ENCODE measurements at regions not wholly inside any gene's neighbourhood (a gene's known extent, or its start where the extent isn't known, plus 50 kb on each side); places are given as distances from the start of the nearest gene placed in this dataset.
"Not testable (repeated sequence)": the region's sequence is repeated elsewhere in the genome, so short reads cannot be mapped to it uniquely, and the experiment has no call there.

DNA sequence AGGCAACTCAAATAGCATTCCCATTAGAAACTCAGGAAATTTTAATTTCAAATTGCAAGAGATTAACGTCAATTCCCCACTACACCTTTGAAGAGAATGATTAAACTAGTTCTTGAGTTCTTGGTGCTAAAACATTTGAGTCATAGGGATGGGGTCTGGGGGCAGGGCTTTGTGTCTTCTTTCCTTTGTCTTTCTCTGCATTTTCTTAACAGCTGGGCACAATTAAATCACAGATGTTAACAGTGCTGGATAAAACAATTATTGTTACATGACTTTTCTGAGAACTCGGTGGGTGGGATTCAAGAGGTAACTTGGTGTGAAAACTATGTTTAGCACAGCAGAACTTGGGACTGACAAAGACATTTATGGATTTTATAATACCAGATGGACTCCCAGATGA is 351.9 kb upstream of the TNC start:
- H3K9ac ChIP-seq (ENCODE audit: low read depth, low read length) = no peak overlapping the region
- no peaks in the 10 kb centered on the region for H3K36me3 ChIP-seq (ENCODE audit: control insufficient read depth, insufficient read depth, low read length)
- no peaks in the 10 kb centered on the region for H3K27me3 ChIP-seq (ENCODE audit: control insufficient read depth, insufficient read depth, low read length)
- H3K4me3 ChIP-seq (ENCODE audit: low read depth, low read length) = no peak overlapping the region
- H3K4me1 ChIP-seq (ENCODE audit: control insufficient read depth, insufficient read depth, low read length) = peaks cover 36% of the 10 kb centered on the region
- H3K27ac ChIP-seq (ENCODE audit: low read depth, low read length) = peak overlapping the region; percentile 31
- H3K9me3 ChIP-seq (ENCODE audit: control insufficient read depth, insufficient read depth, low read length) = peaks cover 4% of the 10 kb centered on the region; the same call in 1 of the 2 replicates

DNA sequence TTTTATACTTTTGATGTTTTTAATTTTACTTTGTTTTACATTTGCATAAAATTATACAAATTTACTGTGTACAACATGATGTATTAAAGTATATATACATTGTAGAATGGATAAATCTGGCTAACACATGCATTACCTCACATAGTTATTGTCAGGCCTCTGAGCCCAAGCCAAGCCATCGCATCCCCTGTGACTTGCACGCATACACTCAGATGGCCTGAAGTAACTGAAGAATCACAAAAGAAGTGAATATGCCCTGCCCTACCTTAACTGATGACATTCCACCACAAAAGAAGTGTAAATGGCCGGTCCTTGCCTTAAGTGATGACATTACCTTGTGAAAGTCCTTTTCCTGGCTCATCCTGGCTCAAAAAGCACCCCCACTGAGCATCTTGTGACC is 355.1 kb upstream of the TNC start:
- H3K9ac ChIP-seq (ENCODE audit: low read depth, low read length) = peak overlapping the region; percentile 64
- not testable (repeated sequence) for H3K27me3 ChIP-seq (ENCODE audit: control insufficient read depth, insufficient read depth, low read length); H3K9me3 ChIP-seq (ENCODE audit: control insufficient read depth, insufficient read depth, low read length); H3K36me3 ChIP-seq (ENCODE audit: control insufficient read depth, insufficient read depth, low read length)
- H3K4me3 ChIP-seq (ENCODE audit: low read depth, low read length) = peak overlapping the region; percentile 71
- peak overlapping the region; percentile 77 for H3K27ac ChIP-seq (ENCODE audit: low read depth, low read length)
- H3K4me1 ChIP-seq (ENCODE audit: control insufficient read depth, insufficient read depth, low read length) = peaks cover 36% of the 10 kb centered on the region

DNA sequence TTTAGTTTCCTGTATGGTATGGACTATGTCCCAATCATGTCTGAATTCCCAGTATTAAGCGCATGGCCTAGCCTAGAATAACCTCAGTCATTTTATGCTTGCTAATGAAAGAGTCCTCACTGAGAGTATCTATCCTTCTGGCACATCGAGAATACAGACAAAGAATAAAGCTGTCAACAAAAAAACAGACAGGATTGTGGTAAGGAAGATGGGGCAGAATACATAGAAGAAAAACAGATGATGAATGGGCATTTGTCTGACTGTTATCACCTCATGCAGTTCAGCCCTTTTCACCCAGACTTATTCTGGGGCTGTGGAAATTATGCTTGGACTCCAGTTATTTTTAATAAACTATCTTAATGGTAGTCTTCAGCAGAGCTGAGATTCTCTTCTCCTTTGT is 363.8 kb upstream of the TNC start:
- Histone ChIP-seq H3K27ac (ENCODE audit: low read depth, low read length) (no peak overlapping the region), H3K9me3 (ENCODE audit: control insufficient read depth, insufficient read depth, low read length) (no peaks in the 10 kb centered on the region), H3K4me1 (ENCODE audit: control insufficient read depth, insufficient read depth, low read length) (peaks cover 30% of the 10 kb centered on the region), H3K9ac (ENCODE audit: low read depth, low read length) (no peak overlapping the region), H3K27me3 (ENCODE audit: control insufficient read depth, insufficient read depth, low read length) (no peaks in the 10 kb centered on the region), H3K4me3 (ENCODE audit: low read depth, low read length) (no peak overlapping the region), H3K36me3 (ENCODE audit: control insufficient read depth, insufficient read depth, low read length) (peaks cover 49% of the 10 kb centered on the region)

DNA sequence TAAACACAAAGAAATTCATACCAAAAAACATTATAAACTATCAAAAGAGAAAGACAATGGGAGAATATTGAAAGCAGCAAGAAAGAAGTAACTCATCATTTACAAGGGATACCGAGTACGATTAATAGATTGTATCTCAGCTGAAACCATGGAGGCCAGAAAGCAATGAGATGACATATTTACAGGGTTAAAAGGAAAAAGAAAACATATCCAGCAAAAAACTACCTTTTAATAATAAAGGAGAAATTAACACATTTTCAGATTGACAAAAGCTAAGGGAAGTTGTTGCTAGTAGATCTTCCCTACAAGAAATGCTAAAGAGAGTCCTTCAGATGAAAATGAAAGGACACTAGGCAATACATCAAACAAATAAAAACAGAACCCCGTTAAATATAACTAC is 364.8 kb upstream of the TNC start:
- no peaks in the 10 kb centered on the region for H3K27me3 ChIP-seq (ENCODE audit: control insufficient read depth, insufficient read depth, low read length)
- no peak overlapping the region for H3K27ac ChIP-seq (ENCODE audit: low read depth, low read length)
- H3K36me3 ChIP-seq (ENCODE audit: control insufficient read depth, insufficient read depth, low read length) = peaks cover 44% of the 10 kb centered on the region
- no peak overlapping the region for H3K9ac ChIP-seq (ENCODE audit: low read depth, low read length)
- H3K4me3 ChIP-seq (ENCODE audit: low read depth, low read length) = no peak overlapping the region
- no peaks in the 10 kb centered on the region for H3K9me3 ChIP-seq (ENCODE audit: control insufficient read depth, insufficient read depth, low read length)
- peaks cover 30% of the 10 kb centered on the region for H3K4me1 ChIP-seq (ENCODE audit: control insufficient read depth, insufficient read depth, low read length)

DNA sequence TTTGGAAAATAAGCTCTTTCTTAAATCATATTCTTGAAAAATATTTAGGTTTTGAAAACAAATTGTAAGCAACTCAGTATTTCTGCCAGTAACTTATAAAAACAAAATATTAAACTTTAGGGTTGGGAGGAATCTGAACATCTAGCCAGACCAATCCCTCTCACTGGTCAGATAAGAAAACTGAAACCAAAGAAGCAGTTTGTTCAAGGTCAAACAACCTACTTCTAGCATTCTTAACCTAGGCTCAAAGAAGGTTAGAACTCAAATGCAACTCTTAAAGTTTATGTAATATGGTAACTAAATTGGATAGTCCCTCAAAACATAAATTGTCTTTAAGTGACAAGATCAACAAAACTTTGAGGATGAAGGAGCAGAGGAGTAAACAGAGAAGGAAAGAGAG is 374.9 kb upstream of the TNC start:
- peaks cover 4% of the 10 kb centered on the region; the same call in 1 of the 2 replicates for H3K4me1 ChIP-seq (ENCODE audit: control insufficient read depth, insufficient read depth, low read length)
- H3K27ac ChIP-seq (ENCODE audit: low read depth, low read length) = no peak overlapping the region
- H3K36me3 ChIP-seq (ENCODE audit: control insufficient read depth, insufficient read depth, low read length) = peaks cover 13% of the 10 kb centered on the region
- no peak overlapping the region for H3K4me3 ChIP-seq (ENCODE audit: low read depth, low read length)
- no peaks in the 10 kb centered on the region for H3K27me3 ChIP-seq (ENCODE audit: control insufficient read depth, insufficient read depth, low read length)
- no peaks in the 10 kb centered on the region for H3K9me3 ChIP-seq (ENCODE audit: control insufficient read depth, insufficient read depth, low read length)
- H3K9ac ChIP-seq (ENCODE audit: low read depth, low read length) = no peak overlapping the region

DNA sequence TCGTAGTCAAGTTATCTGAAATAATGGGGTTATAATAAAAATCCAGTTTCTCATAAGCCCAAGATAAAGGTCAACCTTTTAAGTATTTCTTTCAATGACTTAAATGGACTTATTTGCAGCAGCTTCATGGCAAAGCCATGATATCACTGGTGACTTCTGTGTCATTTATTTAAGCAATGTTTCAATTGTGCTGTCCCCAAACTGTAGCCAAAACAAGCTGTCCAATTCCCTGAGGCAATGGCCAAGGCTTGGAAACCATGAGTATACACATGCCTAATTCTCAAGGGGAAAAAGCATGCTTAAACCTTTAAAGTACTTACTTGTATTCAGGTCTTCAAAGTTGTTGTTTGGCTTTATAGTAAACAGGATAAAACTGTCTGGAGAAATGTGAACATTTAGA is 376.4 kb upstream of the TNC start:
- Histone ChIP-seq H3K9ac (ENCODE audit: low read depth, low read length) (no peak overlapping the region), H3K27ac (ENCODE audit: low read depth, low read length) (no peak overlapping the region), H3K4me1 (ENCODE audit: control insufficient read depth, insufficient read depth, low read length) (peaks cover 4% of the 10 kb centered on the region; the same call in 1 of the 2 replicates), H3K27me3 (ENCODE audit: control insufficient read depth, insufficient read depth, low read length) (no peaks in the 10 kb centered on the region), H3K4me3 (ENCODE audit: low read depth, low read length) (no peak overlapping the region), H3K36me3 (ENCODE audit: control insufficient read depth, insufficient read depth, low read length) (peaks cover 23% of the 10 kb centered on the region), H3K9me3 (ENCODE audit: control insufficient read depth, insufficient read depth, low read length) (no peaks in the 10 kb centered on the region)

DNA sequence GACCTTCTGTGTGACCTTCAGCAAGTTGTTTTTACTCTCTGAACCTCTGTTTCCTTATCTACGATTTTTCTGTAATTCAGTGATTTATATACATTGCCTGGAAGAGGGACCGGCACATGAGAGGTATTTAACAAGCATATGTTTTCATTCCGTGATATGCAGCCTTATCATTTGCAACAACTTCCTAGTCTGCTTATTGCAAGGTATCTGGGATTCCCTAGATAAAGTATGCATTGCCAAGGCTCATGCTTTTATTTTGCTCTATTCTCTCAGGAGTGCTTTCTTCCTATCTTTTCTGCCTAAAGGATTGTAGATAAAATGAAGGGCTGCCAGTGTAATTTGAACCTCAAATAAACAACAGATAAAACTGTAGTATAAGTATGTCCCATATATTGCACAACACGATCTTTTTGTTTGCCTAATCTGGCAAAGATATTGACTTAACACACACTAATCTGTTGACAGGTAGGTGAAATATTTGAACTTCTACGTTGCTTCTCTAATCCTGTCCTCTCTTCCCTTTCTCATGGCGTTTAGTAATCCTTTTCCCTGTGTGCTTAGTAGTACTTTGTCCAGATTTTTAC is 377.2 kb upstream of the TNC start:
- Histone ChIP-seq H3K9me3 (ENCODE audit: control insufficient read depth, insufficient read depth, low read length) (no peaks in the 10 kb centered on the region), H3K36me3 (ENCODE audit: control insufficient read depth, insufficient read depth, low read length) (peaks cover 20% of the 10 kb centered on the region), H3K9ac (ENCODE audit: low read depth, low read length) (no peak overlapping the region), H3K4me1 (ENCODE audit: control insufficient read depth, insufficient read depth, low read length) (peaks cover 4% of the 10 kb centered on the region; the same call in 1 of the 2 replicates), H3K27ac (ENCODE audit: low read depth, low read length) (no peak overlapping the region), H3K27me3 (ENCODE audit: control insufficient read depth, insufficient read depth, low read length) (no peaks in the 10 kb centered on the region), H3K4me3 (ENCODE audit: low read depth, low read length) (no peak overlapping the region)

DNA sequence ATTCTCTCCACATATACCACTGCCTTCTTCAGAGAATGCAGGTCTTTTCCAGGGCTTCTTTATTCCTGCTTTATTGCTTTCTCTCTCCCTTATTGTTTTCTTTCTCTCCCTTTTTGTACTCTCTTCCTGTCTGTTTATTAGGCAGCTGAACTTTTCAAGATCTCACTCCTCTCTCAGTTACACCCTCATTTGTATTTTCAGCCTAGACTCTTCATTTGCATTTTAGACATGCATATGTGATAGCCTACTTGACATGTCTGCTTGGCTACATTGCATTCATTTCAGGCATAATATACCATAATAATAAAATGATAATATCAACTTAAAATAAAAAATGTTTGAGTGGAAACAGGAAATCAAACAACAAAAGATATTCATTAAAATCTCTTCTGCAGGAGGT is 377.9 kb upstream of the TNC start:
- Histone ChIP-seq H3K27ac (ENCODE audit: low read depth, low read length) (no peak overlapping the region), H3K27me3 (ENCODE audit: control insufficient read depth, insufficient read depth, low read length) (no peaks in the 10 kb centered on the region), H3K4me3 (ENCODE audit: low read depth, low read length) (no peak overlapping the region), H3K9me3 (ENCODE audit: control insufficient read depth, insufficient read depth, low read length) (no peaks in the 10 kb centered on the region), H3K36me3 (ENCODE audit: control insufficient read depth, insufficient read depth, low read length) (peaks cover 20% of the 10 kb centered on the region), H3K4me1 (ENCODE audit: control insufficient read depth, insufficient read depth, low read length) (peaks cover 4% of the 10 kb centered on the region; the same call in 1 of the 2 replicates), H3K9ac (ENCODE audit: low read depth, low read length) (no peak overlapping the region)

- no peak overlapping the region for H3K9ac ChIP-seq (ENCODE audit: low read depth, low read length)
- no peak overlapping the region for H3K4me3 ChIP-seq (ENCODE audit: low read depth, low read length)
- peaks cover 4% of the 10 kb centered on the region; the same call in 1 of the 2 replicates for H3K4me1 ChIP-seq (ENCODE audit: control insufficient read depth, insufficient read depth, low read length)
- H3K36me3 ChIP-seq (ENCODE audit: control insufficient read depth, insufficient read depth, low read length) = peaks cover 20% of the 10 kb centered on the region
- no peak overlapping the region for H3K27ac ChIP-seq (ENCODE audit: low read depth, low read length)
- H3K9me3 ChIP-seq (ENCODE audit: control insufficient read depth, insufficient read depth, low read length) = no peaks in the 10 kb centered on the region
- H3K27me3 ChIP-seq (ENCODE audit: control insufficient read depth, insufficient read depth, low read length) = no peaks in the 10 kb centered on the region
Measured at GRCh38 chr9:115498303-115498702, 380.3 kb upstream of the TNC start.

GRCh38 chr9:115507148-115507547 is 389.2 kb upstream of the TNC start:
- Histone ChIP-seq H3K27me3 (ENCODE audit: control insufficient read depth, insufficient read depth, low read length) (no peaks in the 10 kb centered on the region), H3K9me3 (ENCODE audit: control insufficient read depth, insufficient read depth, low read length) (no peaks in the 10 kb centered on the region), H3K4me1 (ENCODE audit: control insufficient read depth, insufficient read depth, low read length) (no peaks in the 10 kb centered on the region), H3K36me3 (ENCODE audit: control insufficient read depth, insufficient read depth, low read length) (no peaks in the 10 kb centered on the region), H3K4me3 (ENCODE audit: low read depth, low read length) (no peak overlapping the region), H3K27ac (ENCODE audit: low read depth, low read length) (no peak overlapping the region), H3K9ac (ENCODE audit: low read depth, low read length) (no peak overlapping the region)

- Histone ChIP-seq H3K36me3 (ENCODE audit: control insufficient read depth, insufficient read depth, low read length) (no peaks in the 10 kb centered on the region), H3K4me3 (ENCODE audit: low read depth, low read length) (no peak overlapping the region), H3K27me3 (ENCODE audit: control insufficient read depth, insufficient read depth, low read length) (no peaks in the 10 kb centered on the region), H3K9ac (ENCODE audit: low read depth, low read length) (no peak overlapping the region), H3K27ac (ENCODE audit: low read depth, low read length) (no peak overlapping the region), H3K9me3 (ENCODE audit: control insufficient read depth, insufficient read depth, low read length) (no peaks in the 10 kb centered on the region), H3K4me1 (ENCODE audit: control insufficient read depth, insufficient read depth, low read length) (peaks cover 19% of the 10 kb centered on the region)
Measured at GRCh38 chr9:115513148-115513547, 395.2 kb upstream of the TNC start.

All from HUES48 (cell line).